ENCODE measurements at regions not wholly inside any gene's neighbourhood (a gene's known extent, or its start where the extent isn't known, plus 50 kb on each side); places are given as distances from the start of the nearest gene placed in this dataset.

DNA sequence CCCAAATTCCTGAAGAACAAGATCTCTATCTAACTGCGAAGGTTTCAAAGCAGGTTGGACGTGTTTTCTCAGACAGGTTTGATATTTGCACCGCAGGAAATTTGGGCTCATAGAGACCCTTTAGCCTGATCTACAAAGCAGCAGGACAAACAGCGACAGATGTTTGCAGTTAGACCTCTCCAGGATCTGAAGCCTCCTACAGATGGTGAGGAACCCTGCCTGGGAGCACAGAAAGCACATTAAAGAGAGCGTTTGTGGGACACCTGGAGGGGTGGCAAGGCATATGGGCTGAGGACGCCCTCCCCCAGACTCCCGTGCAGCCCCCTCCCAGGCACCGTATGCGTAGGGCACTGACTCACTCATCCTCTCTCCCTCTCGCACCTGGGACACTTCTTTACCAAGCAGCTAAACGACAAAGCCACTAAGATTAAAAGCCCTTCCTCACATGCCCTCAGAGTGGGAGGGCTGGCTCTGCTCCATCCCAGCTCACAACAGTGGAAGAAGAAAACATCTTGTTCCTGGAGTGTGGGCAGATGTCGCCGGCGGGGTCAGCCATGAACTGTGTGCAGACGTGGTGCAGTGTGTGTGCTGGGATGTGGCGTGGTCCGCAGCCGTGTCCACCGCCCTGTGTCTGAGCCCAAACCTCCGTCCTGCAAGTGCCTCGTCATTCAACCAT, 249.7 kb upstream of the AFDN start:
- Histone ChIP-seq H3K9me3 (ENCODE audit: low read depth) (no peaks in the 10 kb centered on the region), H3K27me3 (no peaks in the 10 kb centered on the region), H3K27ac (no peak overlapping the region), H3K4me3 (no peak overlapping the region), H3K36me3 (no peaks in the 10 kb centered on the region), H3K4me1 (ENCODE audit: low read depth) (no peaks in the 10 kb centered on the region)
- DNase-seq (ENCODE audit: low read depth in 1 of 2, low spot score in 1 of 2), result no peak
- TF ChIP-seq CTCF (IDR thresholded peaks at IDR 0.05; ENCODE audit: low read depth, low read length), result no peak

- H3K4me3 ChIP-seq, result no peak overlapping the region
- no peak overlapping the region for H3K27ac ChIP-seq
- TF ChIP-seq CTCF (IDR thresholded peaks at IDR 0.05; ENCODE audit: low read depth, low read length), result no peak
- no peaks in the 10 kb centered on the region for H3K36me3 ChIP-seq
- H3K27me3 ChIP-seq, result no peaks in the 10 kb centered on the region
- H3K4me1 ChIP-seq (ENCODE audit: low read depth), result no peaks in the 10 kb centered on the region
- no peaks in the 10 kb centered on the region for H3K9me3 ChIP-seq (ENCODE audit: low read depth)
- no peak for DNase-seq (ENCODE audit: low read depth in 1 of 2, low spot score in 1 of 2)
Measured at GRCh38 chr6:167577891-167578361, 248.8 kb upstream of the AFDN start.

- no peaks in the 10 kb centered on the region for H3K36me3 ChIP-seq
- no peak overlapping the region for H3K27ac ChIP-seq
- no peak overlapping the region for H3K4me3 ChIP-seq
- no peak for DNase-seq (ENCODE audit: low read depth in 1 of 2, low spot score in 1 of 2)
- no peaks in the 10 kb centered on the region for H3K9me3 ChIP-seq (ENCODE audit: low read depth)
- no peaks in the 10 kb centered on the region for H3K4me1 ChIP-seq (ENCODE audit: low read depth)
- no peak for TF ChIP-seq CTCF (IDR thresholded peaks at IDR 0.05; ENCODE audit: low read depth, low read length)
- H3K27me3 ChIP-seq, result no peaks in the 10 kb centered on the region
Measured at GRCh38 chr6:167578371-167578901, 248.3 kb upstream of the AFDN start.

GRCh38 chr6:167579806-167580618, 246.7 kb upstream of the AFDN start:
- H3K27ac ChIP-seq, result no peak overlapping the region
- no peaks in the 10 kb centered on the region for H3K4me1 ChIP-seq (ENCODE audit: low read depth)
- DNase-seq (ENCODE audit: low read depth in 1 of 2, low spot score in 1 of 2), result no peak
- no peaks in the 10 kb centered on the region for H3K27me3 ChIP-seq
- no peak overlapping the region for H3K4me3 ChIP-seq
- TF ChIP-seq CTCF (IDR thresholded peaks at IDR 0.05; ENCODE audit: low read depth, low read length), result no peak
- H3K36me3 ChIP-seq, result no peaks in the 10 kb centered on the region
- H3K9me3 ChIP-seq (ENCODE audit: low read depth), result no peaks in the 10 kb centered on the region

DNA sequence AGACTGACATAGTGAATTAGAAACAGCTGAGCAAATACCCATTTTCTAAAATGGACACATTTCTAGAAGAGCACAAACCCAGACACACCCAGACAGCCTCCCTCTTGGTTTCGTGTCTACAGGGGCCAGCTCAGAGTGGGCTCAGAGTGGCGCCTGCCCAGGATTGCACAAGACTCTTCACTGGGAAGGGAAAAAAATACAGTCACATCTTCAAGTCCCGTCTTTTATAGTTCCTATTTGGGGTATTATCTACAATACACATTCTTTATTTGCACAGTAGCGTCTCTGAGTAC, 246.1 kb upstream of the AFDN start:
- no peaks in the 10 kb centered on the region for H3K27me3 ChIP-seq
- H3K36me3 ChIP-seq, result no peaks in the 10 kb centered on the region
- no peak overlapping the region for H3K4me3 ChIP-seq
- no peaks in the 10 kb centered on the region for H3K9me3 ChIP-seq (ENCODE audit: low read depth)
- DNase-seq (ENCODE audit: low read depth in 1 of 2, low spot score in 1 of 2), result no peak
- H3K27ac ChIP-seq, result no peak overlapping the region
- TF ChIP-seq CTCF (IDR thresholded peaks at IDR 0.05; ENCODE audit: low read depth, low read length), result no peak
- H3K4me1 ChIP-seq (ENCODE audit: low read depth), result no peaks in the 10 kb centered on the region

All from cardiac muscle cell (in vitro differentiated cells and primary cell).